ENCODE measurements at regions not wholly inside any gene's neighbourhood (a gene's known extent, or its start where the extent isn't known, plus 50 kb on each side); places are given as distances from the start of the nearest gene placed in this dataset.
"Not testable (repeated sequence)": the region's sequence is repeated elsewhere in the genome, so short reads cannot be mapped to it uniquely, and the experiment has no call there.

GRCh38 chr19:29048873-29049272 is 164.1 kb downstream of the UQCRFS1 start:
- DNase-seq, result no peak

GRCh38 chr19:29045679-29046254 is 167.2 kb downstream of the UQCRFS1 start:
- no peak for DNase-seq

- DNase-seq, result no peak
These were observed 168.9 kb downstream of the UQCRFS1 start for GRCh38 chr19:29044037-29044436.

- DNase-seq, result no peak
These were observed 170.5 kb downstream of the UQCRFS1 start for GRCh38 chr19:29042450-29042849.

GRCh38 chr19:29040951-29041350 is 172.0 kb downstream of the UQCRFS1 start:
- no peak for DNase-seq

- DNase-seq, result no peak
These were observed 172.7 kb downstream of the UQCRFS1 start for GRCh38 chr19:29040292-29040691.

GRCh38 chr19:29039036-29039435 is 173.9 kb downstream of the UQCRFS1 start:
- not testable (repeated sequence) for DNase-seq

GRCh38 chr19:29031216-29031615 is 181.7 kb downstream of the UQCRFS1 start:
- no peak for DNase-seq

GRCh38 chr19:29029268-29029958 is 183.5 kb downstream of the UQCRFS1 start:
- DNase-seq, result no peak

- DNase-seq, result no peak
These were observed 190.4 kb downstream of the UQCRFS1 start for GRCh38 chr19:29022599-29022998.

GRCh38 chr19:29022165-29022564 is 190.8 kb downstream of the UQCRFS1 start:
- DNase-seq, result no peak

- DNase-seq, result no peak
These were observed 191.6 kb downstream of the UQCRFS1 start for GRCh38 chr19:29021232-29021916.

GRCh38 chr19:29019403-29019802 is 193.5 kb downstream of the UQCRFS1 start:
- DNase-seq, result no peak

GRCh38 chr19:29018542-29018941 is 194.4 kb downstream of the UQCRFS1 start:
- DNase-seq, result no peak

- no peak for DNase-seq
These were observed 195.2 kb downstream of the UQCRFS1 start for GRCh38 chr19:29017788-29018187.

- no peak for DNase-seq
These were observed 195.8 kb downstream of the UQCRFS1 start for GRCh38 chr19:29016926-29017760.

GRCh38 chr19:29016353-29016752 is 196.6 kb downstream of the UQCRFS1 start:
- no peak for DNase-seq

GRCh38 chr19:29015569-29015968 is 197.4 kb downstream of the UQCRFS1 start:
- DNase-seq, result no peak

GRCh38 chr19:29014857-29015436 is 198.0 kb downstream of the UQCRFS1 start:
- no peak for DNase-seq

- DNase-seq, result no peak
These were observed 199.0 kb downstream of the UQCRFS1 start for GRCh38 chr19:29013988-29014387.

GRCh38 chr19:29013325-29013724 is 199.6 kb downstream of the UQCRFS1 start:
- no peak for DNase-seq

GRCh38 chr19:29012457-29012856 is 200.5 kb downstream of the UQCRFS1 start:
- DNase-seq, result no peak

- no peak for DNase-seq
These were observed 202.7 kb downstream of the UQCRFS1 start for GRCh38 chr19:29010276-29010675.
